KMS-11 (cell line): ENCODE measurements at regions not wholly inside any gene's neighbourhood (a gene's known extent, or its start where the extent isn't known, plus 50 kb on each side); places are given as distances from the start of the nearest gene placed in this dataset.

Source experiments
- H2AFZ ChIP-seq: fragments of 200-600 bp; sonication (generic); 2 replicates; pipeline ENCODE4 v1.6.1; 2016; ENCODE audit warnings: antibody characterized with exemption, mixed run types, low read depth
- H3K27ac ChIP-seq: fragments of 200-600 bp; sonication (generic); 2 replicates; pipeline ENCODE4 v1.6.1; 2016; ENCODE audit warnings: mild to moderate bottlenecking, mixed run types
- H3K27me3 ChIP-seq: fragments of 200-600 bp; sonication (generic); 2 replicates; pipeline ENCODE4 v1.6.1; 2017; ENCODE audit warnings: mild to moderate bottlenecking, low read depth, mixed run types, moderate library complexity; ENCODE audit not compliant: insufficient read depth
- H3K36me3 ChIP-seq: fragments of 200-600 bp; sonication (generic); 2 replicates; pipeline ENCODE4 v1.6.1; 2017; ENCODE audit warnings: mild to moderate bottlenecking, mixed run types; ENCODE audit not compliant: insufficient read depth
- H3K4me1 ChIP-seq: fragments of 200-600 bp; sonication (generic); 2 replicates; pipeline ENCODE4 v1.6.1; 2016; ENCODE audit warnings: mild to moderate bottlenecking, low read depth, mixed run types; ENCODE audit not compliant: poor library complexity, severe bottlenecking
- H3K4me2 ChIP-seq: fragments of 200-600 bp; sonication (generic); 2 replicates; pipeline ENCODE4 v1.7.0; 2016; ENCODE audit warnings: mild to moderate bottlenecking, mixed run types
- H3K4me3 ChIP-seq: fragments of 200-600 bp; sonication (generic); IDR thresholded peaks from 2 replicates; pipeline ENCODE4 v1.6.1; 2017; ENCODE audit warnings: low read depth, low read length, mixed read lengths; ENCODE audit not compliant: insufficient read depth
- H3K79me2 ChIP-seq: fragments of 200-600 bp; sonication (generic); 2 replicates; pipeline ENCODE4 v1.6.1; 2016; ENCODE audit warnings: low read depth, mixed run types; ENCODE audit not compliant: insufficient read depth
- H3K9ac ChIP-seq: fragments of 200-600 bp; sonication (generic); 2 replicates; pipeline ENCODE4 v1.6.1; 2016; ENCODE audit warnings: mild to moderate bottlenecking, mixed run types
- H4K20me1 ChIP-seq: fragments of 200-600 bp; sonication (generic); 2 replicates; pipeline ENCODE4 v1.6.1; 2016; ENCODE audit warnings: mild to moderate bottlenecking, mixed run types; ENCODE audit not compliant: insufficient read depth
- CTCF ChIP-seq: fragments of 200-600 bp; sonication (generic); conservative IDR thresholded peaks from 2 replicates; pipeline ENCODE4 v1.6.1; 2017; ENCODE audit warnings: low read depth, mild to moderate bottlenecking, antibody characterized with exemption, low read length, moderate library complexity, mixed read lengths

GRCh38 chr18:8947566-8947965 is 154.9 kb upstream of the NDUFV2 start:
- no peak for TF ChIP-seq CTCF
- Histone ChIP-seq H3K4me3 (no peak overlapping the region), H3K36me3 (no peaks in the 10 kb centered on the region), H3K27me3 (no peaks in the 10 kb centered on the region), H3K4me1 (peaks cover 18% of the 10 kb centered on the region), H3K27ac (no peak overlapping the region), H2AFZ (no peak overlapping the region), H3K9ac (no peak overlapping the region), H4K20me1 (no peaks in the 10 kb centered on the region), H3K4me2 (no peak overlapping the region), H3K79me2 (no peaks in the 10 kb centered on the region)

- Histone ChIP-seq H3K4me3 (no peak overlapping the region), H3K9ac (no peak overlapping the region), H3K4me2 (no peak overlapping the region), H3K27me3 (no peaks in the 10 kb centered on the region), H4K20me1 (no peaks in the 10 kb centered on the region), H3K4me1 (peaks cover 19% of the 10 kb centered on the region), H2AFZ (no peak overlapping the region), H3K27ac (no peak overlapping the region), H3K79me2 (no peaks in the 10 kb centered on the region), H3K36me3 (no peaks in the 10 kb centered on the region)
- TF ChIP-seq CTCF, result no peak
These were observed 154.5 kb upstream of the NDUFV2 start for GRCh38 chr18:8948011-8948410.

GRCh38 chr18:8948471-8949149 is 153.9 kb upstream of the NDUFV2 start:
- H3K27me3 ChIP-seq, result no peaks in the 10 kb centered on the region
- no peak overlapping the region for H3K9ac ChIP-seq
- H3K4me1 ChIP-seq, result peaks cover 19% of the 10 kb centered on the region
- TF ChIP-seq CTCF, result no peak
- H4K20me1 ChIP-seq, result no peaks in the 10 kb centered on the region
- H3K36me3 ChIP-seq, result no peaks in the 10 kb centered on the region
- no peak overlapping the region for H3K4me3 ChIP-seq
- H3K79me2 ChIP-seq, result no peaks in the 10 kb centered on the region
- H3K27ac ChIP-seq, result no peak overlapping the region
- no peak overlapping the region for H2AFZ ChIP-seq
- H3K4me2 ChIP-seq, result no peak overlapping the region

GRCh38 chr18:8949206-8949605 is 153.3 kb upstream of the NDUFV2 start:
- H3K4me2 ChIP-seq, result no peak overlapping the region
- H3K36me3 ChIP-seq, result no peaks in the 10 kb centered on the region
- no peaks in the 10 kb centered on the region for H4K20me1 ChIP-seq
- no peak overlapping the region for H2AFZ ChIP-seq
- H3K27me3 ChIP-seq, result no peaks in the 10 kb centered on the region
- peaks cover 19% of the 10 kb centered on the region for H3K4me1 ChIP-seq
- no peak for TF ChIP-seq CTCF
- H3K79me2 ChIP-seq, result no peaks in the 10 kb centered on the region
- H3K27ac ChIP-seq, result no peak overlapping the region
- H3K9ac ChIP-seq, result no peak overlapping the region
- no peak overlapping the region for H3K4me3 ChIP-seq
